SK-N-SH (cell line): ENCODE measurements at regions not wholly inside any gene's neighbourhood (a gene's known extent, or its start where the extent isn't known, plus 50 kb on each side); places are given as distances from the start of the nearest gene placed in this dataset.

Experiments used
- EP300 ChIP-seq, 2 experiments: IDR thresholded peaks; 2 replicates each; pipeline versions ENCODE4 v1.4.0 to v1.6.1; 2012; ENCODE audit warnings: borderline replicate concordance in 1 of 2, low read depth in 1 of 2, low read length in 1 of 2
- FOXM1 ChIP-seq: IDR thresholded peaks from 2 replicates; pipeline ENCODE4 v1.4.0; 2012; ENCODE audit warnings: low read depth, mild to moderate bottlenecking
- GATA2 ChIP-seq: sonication (generic); formaldehyde crosslinking; IDR thresholded peaks from 2 replicates; pipeline ENCODE4 v1.5.0; 2020; ENCODE audit warnings: mild to moderate bottlenecking, missing genetic modification reagents
- NFIC ChIP-seq: IDR thresholded peaks from 2 replicates; pipeline ENCODE4 v1.4.0; 2012; ENCODE audit warnings: borderline replicate concordance
- POLR2AphosphoS5 ChIP-seq: IDR thresholded peaks from 2 replicates; pipeline ENCODE4 v1.6.1; 2012; ENCODE audit warnings: low read depth, low read length
- RAD21 ChIP-seq: IDR thresholded peaks from 2 replicates; pipeline ENCODE4 v1.6.1; 2012; ENCODE audit warnings: mild to moderate bottlenecking, low read length
- TAF1 ChIP-seq: IDR thresholded peaks from 2 replicates; pipeline ENCODE4 v1.6.1; 2012; ENCODE audit warnings: low read depth, mild to moderate bottlenecking, low read length, moderate library complexity, borderline replicate concordance
- TF ChIP-seq, protein P1 (sequence below): fragments of 150-350 bp; IDR thresholded peaks from 2 replicates; pipeline ENCODE4 v1.6.1; 2017; ENCODE audit warnings: antibody characterized with exemption, low read length, low read depth, borderline replicate concordance
- TF ChIP-seq, protein P2 (sequence below): fragments of 200-600 bp; sonication (generic); IDR thresholded peaks from 2 replicates; pipeline ENCODE4 v1.6.1; 2017; ENCODE audit warnings: antibody characterized with exemption, mild to moderate bottlenecking, moderate library complexity
- TF ChIP-seq, protein P3 (sequence below): IDR thresholded peaks from 2 replicates; pipeline ENCODE4 v1.4.0; 2012; ENCODE audit warnings: low read depth, borderline replicate concordance
- TF ChIP-seq, protein P4 (sequence below): IDR thresholded peaks from 2 replicates; pipeline ENCODE4 v1.4.0; 2012; ENCODE audit warnings: low read depth

DNA sequence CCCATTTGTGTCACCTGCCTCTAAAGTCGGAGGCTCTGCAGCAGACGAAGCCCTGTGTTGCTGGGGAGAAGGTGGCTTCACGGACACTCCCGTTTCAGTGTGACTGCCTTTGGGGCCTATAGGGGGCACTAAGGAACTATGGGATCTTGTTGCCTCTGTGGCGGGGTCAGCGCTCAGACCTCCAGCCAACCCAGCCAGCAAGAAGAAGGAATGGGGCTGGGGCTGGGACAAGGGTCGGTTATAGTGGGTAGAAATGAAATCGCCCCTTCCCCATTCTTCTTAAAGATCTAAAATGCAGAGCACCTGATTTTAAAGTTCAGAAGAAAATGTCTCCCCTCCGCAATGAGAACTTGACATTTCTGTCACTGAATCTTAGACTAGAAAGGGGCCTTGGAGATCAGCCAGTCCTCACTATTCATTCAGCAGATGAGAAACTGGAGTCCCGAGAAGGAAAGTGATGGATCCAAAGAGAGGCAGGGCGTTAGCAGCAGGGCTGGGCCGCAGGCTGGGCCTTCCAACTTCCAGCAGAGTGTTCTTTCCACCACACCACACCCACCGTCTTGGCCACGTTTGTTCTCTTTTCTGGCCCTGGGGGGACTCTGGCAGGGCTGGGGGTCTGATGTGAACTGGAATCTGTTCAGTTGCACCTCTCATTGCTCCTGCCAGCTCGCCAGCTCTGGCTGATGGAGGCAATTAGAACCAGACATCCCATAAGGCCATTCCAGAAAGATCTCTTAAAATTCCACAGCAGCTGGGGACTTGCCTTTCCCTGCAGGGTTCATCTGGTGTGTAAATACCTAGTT is 195.4 kb downstream of the OPA1 start:
- no peak for TF ChIP-seq GATA2 (CRISPR knock-in tag)
- no peak for TF ChIP-seq NFIC
- peak in 1 of 2 experiments; percentile 85; a peak in 2 of 4 replicates for TF ChIP-seq EP300 (IDR thresholded peaks at IDR 0.05; ENCODE audit: borderline replicate concordance in 1 of 2, low read depth in 1 of 2, low read length in 1 of 2)
- no peak for TF ChIP-seq POLR2AphosphoS5
- TF ChIP-seq, protein P1, sequence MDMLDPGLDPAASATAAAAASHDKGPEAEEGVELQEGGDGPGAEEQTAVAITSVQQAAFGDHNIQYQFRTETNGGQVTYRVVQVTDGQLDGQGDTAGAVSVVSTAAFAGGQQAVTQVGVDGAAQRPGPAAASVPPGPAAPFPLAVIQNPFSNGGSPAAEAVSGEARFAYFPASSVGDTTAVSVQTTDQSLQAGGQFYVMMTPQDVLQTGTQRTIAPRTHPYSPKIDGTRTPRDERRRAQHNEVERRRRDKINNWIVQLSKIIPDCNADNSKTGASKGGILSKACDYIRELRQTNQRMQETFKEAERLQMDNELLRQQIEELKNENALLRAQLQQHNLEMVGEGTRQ = no peak
- TF ChIP-seq FOXM1 = no peak
- TF ChIP-seq, protein P2, sequence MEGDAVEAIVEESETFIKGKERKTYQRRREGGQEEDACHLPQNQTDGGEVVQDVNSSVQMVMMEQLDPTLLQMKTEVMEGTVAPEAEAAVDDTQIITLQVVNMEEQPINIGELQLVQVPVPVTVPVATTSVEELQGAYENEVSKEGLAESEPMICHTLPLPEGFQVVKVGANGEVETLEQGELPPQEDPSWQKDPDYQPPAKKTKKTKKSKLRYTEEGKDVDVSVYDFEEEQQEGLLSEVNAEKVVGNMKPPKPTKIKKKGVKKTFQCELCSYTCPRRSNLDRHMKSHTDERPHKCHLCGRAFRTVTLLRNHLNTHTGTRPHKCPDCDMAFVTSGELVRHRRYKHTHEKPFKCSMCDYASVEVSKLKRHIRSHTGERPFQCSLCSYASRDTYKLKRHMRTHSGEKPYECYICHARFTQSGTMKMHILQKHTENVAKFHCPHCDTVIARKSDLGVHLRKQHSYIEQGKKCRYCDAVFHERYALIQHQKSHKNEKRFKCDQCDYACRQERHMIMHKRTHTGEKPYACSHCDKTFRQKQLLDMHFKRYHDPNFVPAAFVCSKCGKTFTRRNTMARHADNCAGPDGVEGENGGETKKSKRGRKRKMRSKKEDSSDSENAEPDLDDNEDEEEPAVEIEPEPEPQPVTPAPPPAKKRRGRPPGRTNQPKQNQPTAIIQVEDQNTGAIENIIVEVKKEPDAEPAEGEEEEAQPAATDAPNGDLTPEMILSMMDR = peak; percentile 51
- TF ChIP-seq, protein P3, sequence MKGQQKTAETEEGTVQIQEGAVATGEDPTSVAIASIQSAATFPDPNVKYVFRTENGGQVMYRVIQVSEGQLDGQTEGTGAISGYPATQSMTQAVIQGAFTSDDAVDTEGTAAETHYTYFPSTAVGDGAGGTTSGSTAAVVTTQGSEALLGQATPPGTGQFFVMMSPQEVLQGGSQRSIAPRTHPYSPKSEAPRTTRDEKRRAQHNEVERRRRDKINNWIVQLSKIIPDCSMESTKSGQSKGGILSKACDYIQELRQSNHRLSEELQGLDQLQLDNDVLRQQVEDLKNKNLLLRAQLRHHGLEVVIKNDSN = no peak
- peak; percentile 74 for TF ChIP-seq RAD21
- TF ChIP-seq TAF1 = no peak
- TF ChIP-seq, protein P4, sequence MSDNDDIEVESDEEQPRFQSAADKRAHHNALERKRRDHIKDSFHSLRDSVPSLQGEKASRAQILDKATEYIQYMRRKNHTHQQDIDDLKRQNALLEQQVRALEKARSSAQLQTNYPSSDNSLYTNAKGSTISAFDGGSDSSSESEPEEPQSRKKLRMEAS = no peak
